22Rv1 (cell line): ENCODE measurements at regions not wholly inside any gene's neighbourhood (a gene's known extent, or its start where the extent isn't known, plus 50 kb on each side); places are given as distances from the start of the nearest gene placed in this dataset.

Experiments used
- H3K27ac ChIP-seq: fragments of 450-650 bp; 2 replicates; pipeline ENCODE4 v1.5.1; 2017
- CTCF ChIP-seq: fragments of 450-650 bp; IDR thresholded peaks from 2 replicates; pipeline ENCODE4 v1.5.1; 2017; ENCODE audit warnings: mild to moderate bottlenecking
- ZFX ChIP-seq: fragments of 450-650 bp; IDR thresholded peaks from 2 replicates; pipeline ENCODE4 v1.6.1; 2017; ENCODE audit warnings: antibody characterized with exemption, borderline replicate concordance

- H3K27ac ChIP-seq: no peak overlapping the region
- no peak for TF ChIP-seq ZFX
- no peak for TF ChIP-seq CTCF
These were observed 607.6 kb downstream of the SLITRK1 start for GRCh38 chr13:83274679-83275078.

GRCh38 chr13:83272652-83273240, 609.5 kb downstream of the SLITRK1 start:
- TF ChIP-seq CTCF (no peak), ZFX (no peak)
- no peak overlapping the region for H3K27ac ChIP-seq

- no peak overlapping the region for H3K27ac ChIP-seq
- TF ChIP-seq CTCF: no peak
- TF ChIP-seq ZFX: no peak
These were observed 610.2 kb downstream of the SLITRK1 start for GRCh38 chr13:83272076-83272475.

DNA sequence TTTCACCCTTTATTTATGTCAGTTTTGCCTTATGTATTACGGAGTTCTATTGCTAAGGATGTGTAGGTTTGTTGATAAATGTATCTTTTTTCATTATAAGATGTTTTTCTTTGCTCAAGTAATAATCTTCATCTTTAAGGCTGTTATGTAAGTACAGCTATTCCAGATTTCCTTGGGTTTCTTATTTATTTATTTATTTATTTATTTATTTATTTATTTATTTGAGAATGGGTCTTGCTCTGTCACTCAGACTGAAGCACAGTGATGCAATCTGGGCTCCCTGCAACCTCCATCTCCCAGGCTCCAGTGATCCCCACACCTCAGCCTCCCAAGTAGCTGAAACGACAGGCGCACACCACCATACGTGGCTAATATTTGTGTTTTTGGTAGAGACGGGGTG, 617.0 kb downstream of the SLITRK1 start:
- TF ChIP-seq CTCF: no peak
- TF ChIP-seq ZFX: no peak
- H3K27ac ChIP-seq: no peak overlapping the region

DNA sequence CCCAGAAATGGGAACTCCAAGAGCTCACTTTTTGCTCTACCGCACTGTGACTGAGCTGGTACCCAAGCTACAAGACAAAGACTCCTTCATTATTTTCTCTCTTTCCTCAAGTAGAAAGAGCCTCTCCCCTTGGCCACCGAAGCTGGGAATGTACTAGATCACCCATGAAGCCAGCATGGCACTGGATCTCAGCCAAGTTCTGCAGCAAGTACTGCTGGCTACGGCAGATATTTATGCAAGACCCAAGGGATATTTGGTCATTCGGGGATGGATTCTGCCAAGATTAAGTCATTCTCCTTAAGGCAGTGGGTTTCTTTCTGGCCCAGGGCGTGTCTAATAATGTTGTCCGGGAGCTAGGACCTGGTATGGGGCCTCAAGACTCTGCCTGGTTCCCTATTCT, 633.5 kb downstream of the SLITRK1 start:
- H3K27ac ChIP-seq: no peak overlapping the region
- TF ChIP-seq ZFX (no peak), CTCF (no peak)

GRCh38 chr13:83232626-83233025, 649.6 kb downstream of the SLITRK1 start:
- H3K27ac ChIP-seq: no peak overlapping the region
- no peak for TF ChIP-seq ZFX
- TF ChIP-seq CTCF: no peak

DNA sequence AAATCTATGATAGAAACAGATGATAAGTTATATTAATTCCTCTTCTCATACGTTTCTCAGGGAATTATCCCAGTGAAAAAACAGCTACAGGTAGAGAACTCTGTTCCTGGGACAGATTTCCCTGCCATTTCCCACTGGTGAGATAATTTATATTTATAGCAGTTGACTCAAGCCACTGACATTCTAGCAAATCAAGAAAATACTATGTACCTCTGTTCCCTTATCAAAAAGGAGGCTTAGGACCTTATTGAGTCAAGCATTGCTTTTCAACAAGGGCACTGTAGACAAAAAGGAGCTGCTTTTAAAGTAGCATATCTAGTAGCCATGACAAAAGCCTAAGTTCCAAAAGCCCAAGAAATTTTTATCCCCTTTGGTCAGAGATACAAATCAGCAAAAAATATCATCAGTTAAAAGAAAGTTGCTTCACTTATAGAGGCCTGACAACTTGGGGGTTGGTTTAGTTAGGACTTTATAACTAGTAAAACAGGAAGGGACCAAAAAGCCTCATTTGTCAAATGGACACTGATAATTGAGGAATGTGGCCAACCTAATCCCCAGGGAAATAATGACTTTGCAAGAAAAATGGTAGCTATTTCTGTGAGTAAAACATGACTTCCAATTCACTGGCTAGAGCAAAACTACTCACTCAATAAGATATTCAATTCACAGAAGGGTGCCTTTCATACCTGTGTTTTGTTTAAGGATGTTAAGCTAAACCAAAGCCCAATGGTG, 652.5 kb downstream of the SLITRK1 start:
- H3K27ac ChIP-seq: no peak overlapping the region
- TF ChIP-seq CTCF (no peak), ZFX (no peak)
